B cell (primary cell): ENCODE measurements at regions not wholly inside any gene's neighbourhood (a gene's known extent, or its start where the extent isn't known, plus 50 kb on each side); places are given as distances from the start of the nearest gene placed in this dataset.

ENCODE experiments used
- ATAC-seq: fragments of 200-7000 bp; cut with Tn5 transposase; one replicate; pipeline ENCODE4 v1.10.0; 2021; ENCODE audit warnings: low read depth, mild to moderate bottlenecking, moderate number of reproducible peaks, moderate library complexity
- CTCF ChIA-PET: fragments of 350-600 bp; sonication (Branson Sonifier 250); formaldehyde crosslinking; loops from one replicate; lab custom pipeline; 2021; ENCODE audit warnings: antibody characterized with exemption, inconsistent platforms; lab: Charles Lee
- POLR2A ChIA-PET: fragments of 350-600 bp; sonication (Branson Sonifier 250); formaldehyde crosslinking; loops from one replicate; lab custom pipeline; 2021; ENCODE audit warnings: antibody characterized with exemption; lab: Charles Lee
- DNase-seq: peaks from one replicate; pipeline ENCODE4 v3.0.0; 2013
- H2AFZ ChIP-seq: 2 replicates; pipeline ENCODE4 v1.6.1; 2012; ENCODE audit warnings: mild to moderate bottlenecking, low read depth, low read length; ENCODE audit not compliant: insufficient read depth, poor library complexity, severe bottlenecking
- H3K27ac ChIP-seq, 2 donors: 1 replicate in 1 of 2; 2 replicates in 1 of 2; pipeline ENCODE4 v1.5.1; 2012 to 2013; ENCODE audit warnings: low read length in 2 of 2, mild to moderate bottlenecking in 2 of 2, moderate library complexity in 1 of 2
- H3K27me3 ChIP-seq, 4 experiments: fragments of 200-600 bp in 1 of 4; sonication (generic) in 1 of 4; replicated peaks in 1 of 4; 1 replicate in 2 of 4; 2 replicates in 2 of 4; pipeline versions ENCODE4 v1.6.1 to v1.7.0; 2013 to 2016; ENCODE audit warnings: low read length in 3 of 4, mild to moderate bottlenecking in 2 of 4, mixed read lengths in 1 of 4, moderate library complexity in 1 of 4; ENCODE audit not compliant: insufficient read depth in 4 of 4, control insufficient read depth in 3 of 4; ENCODE audit errors: control extremely low read depth in 1 of 4
- H3K36me3 ChIP-seq, 2 experiments: replicated peaks in 1 of 2; 1 replicate in 1 of 2; 2 replicates in 1 of 2; pipeline versions ENCODE4 v1.6.1 to v1.7.1; 2013; ENCODE audit warnings: low read length in 1 of 2; ENCODE audit not compliant: insufficient read depth in 2 of 2, control insufficient read depth in 1 of 2; ENCODE audit errors: control extremely low read depth in 1 of 2, extremely low read depth in 1 of 2
- H3K4me1 ChIP-seq, 2 donors: fragments of 200-600 bp in 1 of 2; sonication (generic) in 1 of 2; 1 replicate in 1 of 2; 2 replicates in 1 of 2; pipeline versions ENCODE4 v1.5.1 to v1.6.1; 2013 to 2017; ENCODE audit warnings: low read length in 2 of 2; ENCODE audit not compliant: control insufficient read depth in 2 of 2, insufficient read depth in 2 of 2
- H3K4me2 ChIP-seq: replicated peaks from 2 replicates; pipeline ENCODE3; 2012; ENCODE audit warnings: mild to moderate bottlenecking, low read depth, low read length; ENCODE audit not compliant: poor library complexity, severe bottlenecking
- H3K4me3 ChIP-seq, 5 experiments: fragments of 200-600 bp in 1 of 5; sonication (generic) in 1 of 5; 1 replicate in 3 of 5; 2 replicates in 2 of 5; pipeline versions ENCODE4 v1.5.1 to v1.7.0; 2011 to 2016; ENCODE audit warnings: low read length in 4 of 5, mild to moderate bottlenecking in 4 of 5, low read depth in 2 of 5, control low read depth in 1 of 5, moderate library complexity in 1 of 5; ENCODE audit not compliant: insufficient read depth in 1 of 5; ENCODE audit errors: control extremely low read depth in 1 of 5, extremely low read depth in 1 of 5
- H3K79me2 ChIP-seq: fragments of 200-600 bp; sonication (generic); one replicate; pipeline ENCODE4 v1.6.0; 2016; ENCODE audit warnings: low read length; ENCODE audit not compliant: control insufficient read depth, insufficient read depth
- H3K9ac ChIP-seq: fragments of 200-600 bp; sonication (generic); 2 replicates; pipeline ENCODE4 v1.6.1; 2017; ENCODE audit warnings: mild to moderate bottlenecking, low read length, moderate library complexity
- H3K9me3 ChIP-seq, 3 donors: one replicate each; pipeline versions ENCODE4 v1.6.1 to v1.7.1; 2013; ENCODE audit warnings: low read length in 2 of 3; ENCODE audit not compliant: control insufficient read depth in 2 of 3, insufficient read depth in 1 of 3; ENCODE audit errors: control extremely low read depth in 1 of 3
- H4K20me1 ChIP-seq: 2 replicates; pipeline ENCODE4 v1.6.0; 2012; ENCODE audit warnings: mild to moderate bottlenecking, low read length; ENCODE audit not compliant: insufficient read depth, control insufficient read depth, poor library complexity, severe bottlenecking
- H3K27ac Mint-ChIP-seq: one replicate; pipeline ENCODE4 v1.8.0; 2021; ENCODE audit warnings: mixed read lengths
- H3K27me3 Mint-ChIP-seq: one replicate; pipeline ENCODE4 v1.8.0; 2021; ENCODE audit warnings: mixed read lengths
- H3K4me1 Mint-ChIP-seq: one replicate; pipeline ENCODE4 v1.8.0; 2021; ENCODE audit warnings: mixed read lengths
- H3K4me3 Mint-ChIP-seq: one replicate; pipeline ENCODE4 v1.8.0; 2021; ENCODE audit warnings: mixed read lengths
- H3K9me3 Mint-ChIP-seq: one replicate; pipeline ENCODE4 v1.8.0; 2022; ENCODE audit warnings: mixed read lengths; ENCODE audit not compliant: insufficient read depth
- CTCF ChIP-seq: fragments of 200-600 bp; IDR thresholded peaks from one replicate; pipeline ENCODE4 v1.8.0; 2022; ENCODE audit warnings: antibody characterized with exemption, mild to moderate bottlenecking
- EZH2 ChIP-seq: IDR thresholded peaks from 2 replicates; pipeline ENCODE4 v1.6.1; 2012; ENCODE audit warnings: borderline replicate concordance, low read depth, mild to moderate bottlenecking, moderate library complexity, low read length; ENCODE audit not compliant: insufficient read depth, poor library complexity, severe bottlenecking
- WGBS: methylation state at CpG from one replicate; pipeline ENCODE4 v1.1.5; 2013; ENCODE audit warnings: missing lambda C conversion rate; ENCODE audit not compliant: insufficient coverage; 5-methylcytosine and 5-hydroxymethylcytosine counted together
- intact Hi-C: fragments of 100-400 bp; cut with micrococcal nuclease; formaldehyde crosslinking; loops from one replicate; pipeline ENCODE4 v1.10.0; 2022

- Histone ChIP-seq H3K27me3 (no peaks in the 10 kb centered on the region), H3K79me2 (no peaks in the 10 kb centered on the region), H4K20me1 (no peaks in the 10 kb centered on the region), H3K9me3 (peaks cover 0 to 4% (median 2%) of the 10 kb centered on the region in 3 donors), H3K9ac (no peak overlapping the region), H2AFZ (no peak overlapping the region), H3K4me2 (no peak overlapping the region), H3K27ac (no peak overlapping the region), H3K4me3 (no peak overlapping the region), H3K4me1 (no peaks in the 10 kb centered on the region), H3K36me3 (no peaks in the 10 kb centered on the region)
- intact Hi-C loops, result no loop called here
- Mint-ChIP-seq H3K9me3 (peaks cover 5% of the 10 kb centered on the region), H3K4me3 (no peak overlapping the region), H3K27ac (no peak overlapping the region), H3K4me1 (no peaks in the 10 kb centered on the region), H3K27me3 (no peaks in the 10 kb centered on the region)
- ChIA-PET CTCF (no interaction called here), POLR2A (no interaction called here)
- no peak for DNase-seq
- no peak for ATAC-seq
- TF ChIP-seq EZH2 (no peak), CTCF (no peak)
Observed at GRCh38 chr13:67806796-67807195, 576.7 kb upstream of the PCDH9 start.

DNA sequence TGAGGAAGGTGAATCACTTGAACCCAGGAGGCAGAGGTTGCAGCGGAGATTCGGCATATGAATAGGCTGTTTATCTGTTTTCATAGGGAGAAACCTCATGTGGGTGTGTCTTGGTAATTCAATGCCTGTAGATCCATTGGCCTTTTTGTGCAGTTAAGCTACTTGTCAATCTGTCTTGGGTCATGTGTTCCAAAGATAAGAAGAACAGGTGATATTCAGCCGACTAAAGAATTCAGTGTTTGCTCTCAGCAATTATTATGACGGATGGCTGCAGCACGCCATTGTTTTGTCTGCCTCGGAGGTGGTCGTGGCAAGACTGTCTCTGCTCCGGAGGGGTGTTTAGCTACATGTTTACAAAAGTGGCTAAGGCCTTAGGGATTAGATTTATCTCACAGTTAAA lies 573.0 kb upstream of the PCDH9 start:
- Histone ChIP-seq H3K9ac (no peak overlapping the region), H3K4me2 (no peak overlapping the region)
- H3K4me3 Mint-ChIP-seq, result no peak overlapping the region

More for the DNA sequence above, 573.0 kb upstream of the PCDH9 start:
- no peak for DNase-seq
- H3K9me3 Mint-ChIP-seq, result peaks cover 8% of the 10 kb centered on the region
- Histone ChIP-seq H2AFZ (no peak overlapping the region), H3K27ac (no peak overlapping the region), H3K4me1 (no peaks in the 10 kb centered on the region), H3K9me3 (peaks cover 0 to 4% (median 2%) of the 10 kb centered on the region in 3 donors), H4K20me1 (no peaks in the 10 kb centered on the region), H3K27me3 (no peaks in the 10 kb centered on the region), H3K36me3 (no peaks in the 10 kb centered on the region), H3K79me2 (no peaks in the 10 kb centered on the region), H3K4me3 (no peak overlapping the region)
- H3K27me3 Mint-ChIP-seq, result no peaks in the 10 kb centered on the region
- H3K27ac Mint-ChIP-seq, result no peak overlapping the region
- intact Hi-C loops, result no loop called here
- ChIA-PET CTCF (no interaction called here), POLR2A (no interaction called here)
- WGBS, result 92% methylated on average over 7 of the region's 8 CpGs
- TF ChIP-seq EZH2 (no peak), CTCF (no peak)
- no peaks in the 10 kb centered on the region for H3K4me1 Mint-ChIP-seq
- no peak for ATAC-seq
